Natural killer cell (primary cell): ENCODE measurements at regions not wholly inside any gene's neighbourhood (a gene's known extent, or its start where the extent isn't known, plus 50 kb on each side); places are given as distances from the start of the nearest gene placed in this dataset.

ENCODE experiments used
- ATAC-seq, 3 donors: fragments of 150-1000 bp in 2 of 3; fragments of 200-7000 bp in 1 of 3; cut with Tn5 transposase; 1 replicate in 1 of 3; 2 replicates in 2 of 3; pipeline ENCODE4 v1.10.0; 2021; ENCODE audit warnings: mild to moderate bottlenecking in 2 of 3, moderate library complexity in 2 of 3
- DNase-seq, 2 donors: peaks; one replicate each; pipeline versions ENCODE4 v3.0.0 to v3.0.0-alpha.2; 2013 to 2021; ENCODE audit warnings: mixed read lengths in 1 of 2
- H3K27ac ChIP-seq: one replicate; pipeline ENCODE4 v1.5.1; 2013; ENCODE audit warnings: mild to moderate bottlenecking, low read length
- H3K27me3 ChIP-seq: one replicate; pipeline ENCODE4 v1.6.1; 2013; ENCODE audit warnings: low read length; ENCODE audit not compliant: control insufficient read depth, insufficient read depth
- H3K36me3 ChIP-seq: one replicate; pipeline ENCODE4 v1.6.1; 2013; ENCODE audit warnings: low read length; ENCODE audit not compliant: control insufficient read depth, insufficient read depth
- H3K4me1 ChIP-seq: one replicate; pipeline ENCODE4 v1.6.1; 2013; ENCODE audit warnings: low read length; ENCODE audit not compliant: control insufficient read depth, insufficient read depth
- H3K4me3 ChIP-seq: one replicate; pipeline ENCODE4 v1.5.1; 2013; ENCODE audit warnings: low read length
- H3K9me3 ChIP-seq: one replicate; pipeline ENCODE4 v1.6.1; 2013; ENCODE audit warnings: low read length; ENCODE audit not compliant: control insufficient read depth, insufficient read depth
- H3K27ac Mint-ChIP-seq, 2 donors: one replicate each; pipeline ENCODE4 v1.8.0; 2022; ENCODE audit warnings: mild to moderate bottlenecking in 2 of 2, mixed read lengths in 2 of 2, moderate library complexity in 1 of 2
- H3K27me3 Mint-ChIP-seq, 2 donors: one replicate each; pipeline ENCODE4 v1.8.0; 2022; ENCODE audit warnings: low read depth in 2 of 2, mixed read lengths in 2 of 2
- H3K36me3 Mint-ChIP-seq: one replicate; pipeline ENCODE4 v1.8.0; 2022; ENCODE audit warnings: mixed read lengths
- H3K4me1 Mint-ChIP-seq, 2 donors: one replicate each; pipeline ENCODE4 v1.8.0; 2022; ENCODE audit warnings: mixed read lengths in 2 of 2
- H3K4me3 Mint-ChIP-seq: one replicate; pipeline ENCODE4 v1.8.0; 2022; ENCODE audit warnings: mild to moderate bottlenecking, moderate library complexity, mixed read lengths
- H3K9me3 Mint-ChIP-seq, 2 donors: one replicate each; pipeline ENCODE4 v1.8.0; 2022; ENCODE audit warnings: mixed read lengths in 2 of 2
- WGBS: methylation state at CpG from one replicate; pipeline ENCODE4 v1.1.7; 2013; ENCODE audit warnings: missing lambda C conversion rate; ENCODE audit not compliant: insufficient coverage; 5-methylcytosine and 5-hydroxymethylcytosine counted together
- intact Hi-C: fragments of 100-400 bp; cut with micrococcal nuclease; formaldehyde crosslinking; loops from one replicate; pipeline ENCODE4 v1.14.2; 2022
- TF ChIP-seq, protein P1 (sequence below): fragments of 200-600 bp; IDR thresholded peaks from one replicate; pipeline ENCODE4 v1.8.0; 2022; ENCODE audit warnings: antibody characterized with exemption

DNA sequence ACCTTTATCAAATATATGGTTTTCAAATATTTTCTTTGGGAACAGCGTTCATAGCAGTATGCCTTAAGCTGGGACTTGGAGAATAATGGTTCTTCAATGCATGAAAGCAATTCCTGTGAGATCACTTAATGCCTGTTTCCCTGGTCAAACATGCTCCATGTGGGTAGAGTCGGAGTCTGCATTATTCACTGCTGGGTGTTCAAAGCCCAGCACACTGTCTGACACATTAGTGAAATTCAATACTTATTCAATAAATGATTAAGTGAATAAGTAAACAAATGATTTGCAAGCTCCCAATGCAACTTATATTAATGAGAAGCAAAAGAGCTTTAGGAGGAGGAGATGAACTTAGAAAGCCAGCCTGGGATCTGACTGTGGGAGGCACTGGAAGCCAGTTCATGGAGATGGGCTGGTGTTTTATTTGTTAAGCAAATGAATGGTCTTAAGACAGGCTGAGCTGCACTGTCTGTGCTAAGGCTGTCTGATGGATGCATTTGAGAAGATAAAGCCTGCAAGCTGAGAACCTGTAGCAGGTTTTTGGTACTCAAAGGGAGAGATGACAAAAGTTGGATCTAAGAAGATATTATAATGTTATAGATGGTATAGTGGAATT is 490.8 kb downstream of the MCTP2 start:
- no peaks in the 10 kb centered on the region for H3K36me3 Mint-ChIP-seq
- ATAC-seq (no peak), DNase-seq (no peak)
- H3K27me3 Mint-ChIP-seq, result peaks cover 14 to 29% of the 10 kb centered on the region in 2 donors
- WGBS, result 80% methylated on average over 2 of the region's 2 CpGs
- H3K4me1 Mint-ChIP-seq, result no peaks in the 10 kb centered on the region
- Histone ChIP-seq H3K36me3 (no peaks in the 10 kb centered on the region), H3K4me1 (no peaks in the 10 kb centered on the region), H3K9me3 (no peaks in the 10 kb centered on the region), H3K4me3 (no peak overlapping the region), H3K27ac (no peak overlapping the region), H3K27me3 (peaks cover 2% of the 10 kb centered on the region)
- TF ChIP-seq, protein P1, sequence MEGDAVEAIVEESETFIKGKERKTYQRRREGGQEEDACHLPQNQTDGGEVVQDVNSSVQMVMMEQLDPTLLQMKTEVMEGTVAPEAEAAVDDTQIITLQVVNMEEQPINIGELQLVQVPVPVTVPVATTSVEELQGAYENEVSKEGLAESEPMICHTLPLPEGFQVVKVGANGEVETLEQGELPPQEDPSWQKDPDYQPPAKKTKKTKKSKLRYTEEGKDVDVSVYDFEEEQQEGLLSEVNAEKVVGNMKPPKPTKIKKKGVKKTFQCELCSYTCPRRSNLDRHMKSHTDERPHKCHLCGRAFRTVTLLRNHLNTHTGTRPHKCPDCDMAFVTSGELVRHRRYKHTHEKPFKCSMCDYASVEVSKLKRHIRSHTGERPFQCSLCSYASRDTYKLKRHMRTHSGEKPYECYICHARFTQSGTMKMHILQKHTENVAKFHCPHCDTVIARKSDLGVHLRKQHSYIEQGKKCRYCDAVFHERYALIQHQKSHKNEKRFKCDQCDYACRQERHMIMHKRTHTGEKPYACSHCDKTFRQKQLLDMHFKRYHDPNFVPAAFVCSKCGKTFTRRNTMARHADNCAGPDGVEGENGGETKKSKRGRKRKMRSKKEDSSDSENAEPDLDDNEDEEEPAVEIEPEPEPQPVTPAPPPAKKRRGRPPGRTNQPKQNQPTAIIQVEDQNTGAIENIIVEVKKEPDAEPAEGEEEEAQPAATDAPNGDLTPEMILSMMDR, result no peak
- no peak overlapping the region for H3K27ac Mint-ChIP-seq
- no peaks in the 10 kb centered on the region for H3K9me3 Mint-ChIP-seq
- intact Hi-C loops, result no loop called here
- no peak overlapping the region for H3K4me3 Mint-ChIP-seq

DNA sequence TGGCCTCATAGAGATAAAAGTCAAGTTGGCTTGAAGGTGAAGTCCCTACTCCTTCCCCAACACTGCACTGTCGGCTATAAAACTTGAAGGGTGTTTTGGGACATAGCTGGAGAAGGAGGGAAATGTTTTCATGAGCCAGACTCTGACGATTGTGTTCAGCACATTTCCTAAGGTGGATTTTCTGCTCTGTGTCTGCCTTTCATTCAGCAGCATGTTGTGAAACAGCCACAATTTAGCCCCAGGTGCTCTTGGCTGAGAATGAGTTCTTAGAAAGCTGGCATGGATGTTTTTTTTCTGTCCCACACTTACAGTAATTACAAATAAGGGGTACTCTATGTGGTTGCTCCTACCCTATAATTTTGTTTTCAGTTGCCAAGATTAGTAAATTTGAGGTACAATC is 492.4 kb downstream of the MCTP2 start:
- no peaks in the 10 kb centered on the region for H3K36me3 Mint-ChIP-seq
- H3K9me3 ChIP-seq, result no peaks in the 10 kb centered on the region
- 59% methylated on average over 2 of the region's 2 CpGs for WGBS
- ATAC-seq, result no peak
- H3K9me3 Mint-ChIP-seq, result no peaks in the 10 kb centered on the region
- no peaks in the 10 kb centered on the region for H3K4me1 ChIP-seq
- DNase-seq, result no peak
- no peaks in the 10 kb centered on the region for H3K4me1 Mint-ChIP-seq
- H3K27me3 ChIP-seq, result peaks cover 2% of the 10 kb centered on the region
- peaks cover 18 to 40% of the 10 kb centered on the region in 2 donors for H3K27me3 Mint-ChIP-seq
- H3K36me3 ChIP-seq, result no peaks in the 10 kb centered on the region
- no peak overlapping the region for H3K4me3 Mint-ChIP-seq
- TF ChIP-seq, protein P1, result no peak
- no peak overlapping the region for H3K27ac ChIP-seq
- H3K4me3 ChIP-seq, result no peak overlapping the region
- no peak overlapping the region for H3K27ac Mint-ChIP-seq
- intact Hi-C loops, result no loop called here

DNA sequence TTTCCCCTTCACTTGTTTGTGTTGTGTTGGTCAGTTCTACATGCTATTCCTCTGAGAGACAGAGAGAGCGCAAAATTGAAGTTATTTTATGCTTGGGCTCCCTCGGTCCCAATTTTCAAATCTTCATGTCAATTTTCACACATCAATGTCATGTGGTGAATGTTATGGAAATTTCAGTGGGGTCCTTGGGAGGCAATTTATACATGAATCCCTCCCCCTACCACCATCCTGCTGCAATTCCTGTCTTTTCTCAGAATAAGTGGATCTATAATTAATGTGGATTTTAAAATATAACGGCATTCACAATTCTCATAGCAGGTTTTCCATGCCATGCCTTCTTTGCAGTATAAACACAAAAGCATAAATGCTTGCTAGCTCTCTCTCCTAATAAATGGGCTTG is 499.9 kb downstream of the MCTP2 start:
- H3K27ac ChIP-seq, result no peak overlapping the region
- no peaks in the 10 kb centered on the region for H3K9me3 ChIP-seq
- H3K36me3 Mint-ChIP-seq, result no peaks in the 10 kb centered on the region
- ATAC-seq (no peak), DNase-seq (no peak)
- no CpG with 5 or more reads among the region's 3 CpGs for WGBS
- intact Hi-C loops, result no loop called here
- no peak overlapping the region for H3K4me3 Mint-ChIP-seq
- H3K36me3 ChIP-seq, result no peaks in the 10 kb centered on the region
- H3K4me3 ChIP-seq, result no peak overlapping the region
- H3K27me3 Mint-ChIP-seq, result peaks cover 17 to 18% of the 10 kb centered on the region in 2 donors
- H3K4me1 ChIP-seq, result no peaks in the 10 kb centered on the region
- H3K9me3 Mint-ChIP-seq, result no peaks in the 10 kb centered on the region
- TF ChIP-seq, protein P1, result no peak
- no peaks in the 10 kb centered on the region for H3K4me1 Mint-ChIP-seq
- H3K27ac Mint-ChIP-seq, result no peak overlapping the region
- no peaks in the 10 kb centered on the region for H3K27me3 ChIP-seq

DNA sequence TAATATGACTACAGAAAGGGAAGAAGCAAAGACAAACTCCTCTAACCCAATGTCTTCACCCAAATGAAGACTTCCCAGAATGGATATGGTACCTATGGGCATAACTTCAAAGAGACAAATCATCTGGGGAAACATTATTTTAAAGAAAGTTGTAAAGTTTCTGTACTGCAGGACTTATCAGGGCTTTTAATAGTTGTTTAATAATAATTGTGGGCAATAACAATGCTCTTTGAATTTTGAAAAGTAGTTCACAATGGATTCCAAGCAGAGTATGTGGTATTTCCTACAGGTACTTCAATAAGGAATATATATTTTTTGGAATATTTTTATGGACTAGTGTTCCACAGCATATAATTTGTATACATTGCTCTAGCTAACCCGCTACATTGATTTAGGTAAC is 503.1 kb downstream of the MCTP2 start:
- no peak for DNase-seq
- ATAC-seq, result no peak
- Mint-ChIP-seq H3K27me3 (peaks cover 10 to 11% of the 10 kb centered on the region in 2 donors), H3K9me3 (no peaks in the 10 kb centered on the region), H3K4me3 (no peak overlapping the region), H3K36me3 (no peaks in the 10 kb centered on the region), H3K4me1 (no peaks in the 10 kb centered on the region), H3K27ac (no peak overlapping the region)
- no peak overlapping the region for H3K4me3 ChIP-seq
- WGBS, result no CpG with 5 or more reads among the region's 1 CpG
- H3K36me3 ChIP-seq, result no peaks in the 10 kb centered on the region
- intact Hi-C loops, result no loop called here
- TF ChIP-seq, protein P1, result no peak
- H3K4me1 ChIP-seq, result no peaks in the 10 kb centered on the region
- H3K27ac ChIP-seq, result no peak overlapping the region
- H3K9me3 ChIP-seq, result no peaks in the 10 kb centered on the region
- H3K27me3 ChIP-seq, result no peaks in the 10 kb centered on the region
